Psoas muscle (tissue), 7 donors: ENCODE measurements at regions not wholly inside any gene's neighbourhood (a gene's known extent, or its start where the extent isn't known, plus 50 kb on each side); places are given as distances from the start of the nearest gene placed in this dataset.

Source experiments
- ATAC-seq, 4 donors: fragments of 200-7000 bp; cut with Tn5 transposase; one replicate each; pipeline ENCODE4 v1.9.1; 2020; ENCODE audit warnings: moderate library complexity in 3 of 4, mild to moderate bottlenecking in 2 of 4
- DNase-seq, 2 donors: peaks; one replicate each; pipeline ENCODE4 v3.0.0-alpha.2; 2020
- H3K27ac ChIP-seq: fragments of 200-600 bp; one replicate; pipeline ENCODE4 v1.8.0; 2022
- H3K27me3 ChIP-seq, 3 donors: fragments of 200-600 bp in 1 of 3; one replicate each; pipeline versions ENCODE4 v1.6.1 to v1.8.0; 2013 to 2022; ENCODE audit warnings: low read length in 2 of 3, mild to moderate bottlenecking in 2 of 3, moderate library complexity in 1 of 3; ENCODE audit not compliant: insufficient read depth in 3 of 3
- H3K36me3 ChIP-seq, 2 donors: fragments of 200-600 bp in 1 of 2; one replicate each; pipeline versions ENCODE4 v1.6.1 to v1.8.0; 2013 to 2022; ENCODE audit warnings: low read depth in 1 of 2, mild to moderate bottlenecking in 1 of 2, moderate library complexity in 1 of 2; ENCODE audit not compliant: insufficient read depth in 1 of 2
- H3K4me1 ChIP-seq: fragments of 200-600 bp; one replicate; pipeline ENCODE4 v1.8.0; 2022
- H3K4me3 ChIP-seq: fragments of 200-600 bp; one replicate; pipeline ENCODE4 v1.8.0; 2022; ENCODE audit warnings: mild to moderate bottlenecking
- H3K9me3 ChIP-seq: fragments of 200-600 bp; one replicate; pipeline ENCODE4 v1.8.0; 2022
- WGBS, 3 donors: extraction: QIAGEN DNeasy Blood & Tissue Kit; methylation state at CpG; one replicate each; pipeline versions ENCODE4 v1.1.6 to v1.1.7; 2013; 5-methylcytosine and 5-hydroxymethylcytosine counted together
- intact Hi-C, 2 donors: fragments of 100-400 bp; cut with DNase I; formaldehyde crosslinking; loops; one replicate each; pipeline versions ENCODE4 v1.11.0 to v1.14.2; 2022
- TF ChIP-seq, protein P1 (sequence below): fragments of 200-600 bp; IDR thresholded peaks from one replicate; pipeline ENCODE4 v1.8.0; 2022; ENCODE audit warnings: antibody characterized with exemption
- donor health status: healthy with polysubstance abuse.
- donor health status: DM: no; HTN: no; CAD: no; lungs with moderate emphysema.
- donor health status: Bipolar disorder and iron deficiency.
- donor health status: healthy.
- donor health status: DM: yes; HTN: yes; CAD: no.
- donor health status: DM: no; HTN: no; CAD: no.
- donor health status: DM: yes; HTN: yes; CAD: no.

DNA sequence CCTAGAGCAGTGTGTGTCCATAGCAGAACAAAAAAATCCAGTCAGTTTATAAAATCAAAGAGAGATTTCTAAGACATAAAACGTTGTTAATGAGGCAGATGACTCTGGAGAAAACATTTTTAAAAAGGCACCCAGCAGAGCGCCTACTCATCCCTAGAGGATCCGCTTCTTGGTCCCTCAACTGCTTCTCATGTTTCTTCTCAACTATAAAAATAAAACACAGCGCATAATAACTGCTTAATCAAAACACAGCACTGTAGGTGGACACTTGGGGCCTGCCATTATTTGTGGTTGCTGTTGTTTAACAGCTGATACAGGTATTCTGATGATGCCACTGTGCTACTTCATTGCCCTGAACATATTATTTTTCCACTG is 347.9 kb downstream of the FGF9 start:
- Histone ChIP-seq H3K4me3 (no peak overlapping the region), H3K9me3 (no peaks in the 10 kb centered on the region), H3K27ac (no peak overlapping the region), H3K36me3 (no peaks in the 10 kb centered on the region), H3K4me1 (no peaks in the 10 kb centered on the region), H3K27me3 (peaks cover 0 to 2% (median 0%) of the 10 kb centered on the region in 3 donors)
- TF ChIP-seq, protein P1, sequence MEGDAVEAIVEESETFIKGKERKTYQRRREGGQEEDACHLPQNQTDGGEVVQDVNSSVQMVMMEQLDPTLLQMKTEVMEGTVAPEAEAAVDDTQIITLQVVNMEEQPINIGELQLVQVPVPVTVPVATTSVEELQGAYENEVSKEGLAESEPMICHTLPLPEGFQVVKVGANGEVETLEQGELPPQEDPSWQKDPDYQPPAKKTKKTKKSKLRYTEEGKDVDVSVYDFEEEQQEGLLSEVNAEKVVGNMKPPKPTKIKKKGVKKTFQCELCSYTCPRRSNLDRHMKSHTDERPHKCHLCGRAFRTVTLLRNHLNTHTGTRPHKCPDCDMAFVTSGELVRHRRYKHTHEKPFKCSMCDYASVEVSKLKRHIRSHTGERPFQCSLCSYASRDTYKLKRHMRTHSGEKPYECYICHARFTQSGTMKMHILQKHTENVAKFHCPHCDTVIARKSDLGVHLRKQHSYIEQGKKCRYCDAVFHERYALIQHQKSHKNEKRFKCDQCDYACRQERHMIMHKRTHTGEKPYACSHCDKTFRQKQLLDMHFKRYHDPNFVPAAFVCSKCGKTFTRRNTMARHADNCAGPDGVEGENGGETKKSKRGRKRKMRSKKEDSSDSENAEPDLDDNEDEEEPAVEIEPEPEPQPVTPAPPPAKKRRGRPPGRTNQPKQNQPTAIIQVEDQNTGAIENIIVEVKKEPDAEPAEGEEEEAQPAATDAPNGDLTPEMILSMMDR, result no peak
- WGBS, 3 donors, result 83 to 87% (median 85%) methylated on average over 4 of the region's 4 CpGs
- DNase-seq (no peak), ATAC-seq (no peak)
- intact Hi-C loops, result no loop called here

DNA sequence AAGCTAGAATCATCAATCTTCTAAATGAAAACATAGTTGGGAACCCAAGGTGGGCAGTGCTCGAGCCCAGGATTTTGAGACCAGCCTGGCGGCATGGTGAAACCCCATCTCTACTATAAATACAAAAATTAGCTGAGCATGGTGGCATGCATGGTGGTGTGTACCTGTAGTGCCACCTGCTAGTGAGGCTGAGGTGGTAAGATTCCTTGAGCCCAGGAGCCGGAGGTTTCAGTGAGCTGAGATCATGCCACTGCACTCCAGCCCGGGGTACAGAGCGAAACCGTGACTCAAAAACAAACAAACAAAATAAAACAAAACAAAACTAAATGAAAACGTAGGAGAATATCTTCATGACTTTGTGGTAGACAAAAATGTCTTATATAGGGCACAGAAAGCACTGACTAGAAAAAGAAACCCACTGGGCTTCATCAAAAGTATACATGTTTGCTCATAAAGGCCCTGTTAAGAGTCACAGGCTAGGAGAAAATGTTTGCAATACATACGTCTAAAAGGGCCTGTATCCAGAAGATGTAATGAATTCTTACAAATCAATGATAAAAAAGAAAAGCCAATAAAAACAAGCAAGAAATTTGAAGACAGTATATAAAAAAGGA is 353.6 kb downstream of the FGF9 start:
- no peaks in the 10 kb centered on the region for H3K36me3 ChIP-seq
- DNase-seq (no peak), ATAC-seq (no peak)
- TF ChIP-seq, protein P1, result no peak
- intact Hi-C loops, result no loop called here
- no peak overlapping the region for H3K27ac ChIP-seq
- WGBS, 3 donors, result 83 to 88% (median 86%) methylated on average over 8 of the region's 8 CpGs
- H3K9me3 ChIP-seq, result no peaks in the 10 kb centered on the region
- no peaks in the 10 kb centered on the region for H3K4me1 ChIP-seq
- no peak overlapping the region for H3K4me3 ChIP-seq
- H3K27me3 ChIP-seq, result no peaks in the 10 kb centered on the region

DNA sequence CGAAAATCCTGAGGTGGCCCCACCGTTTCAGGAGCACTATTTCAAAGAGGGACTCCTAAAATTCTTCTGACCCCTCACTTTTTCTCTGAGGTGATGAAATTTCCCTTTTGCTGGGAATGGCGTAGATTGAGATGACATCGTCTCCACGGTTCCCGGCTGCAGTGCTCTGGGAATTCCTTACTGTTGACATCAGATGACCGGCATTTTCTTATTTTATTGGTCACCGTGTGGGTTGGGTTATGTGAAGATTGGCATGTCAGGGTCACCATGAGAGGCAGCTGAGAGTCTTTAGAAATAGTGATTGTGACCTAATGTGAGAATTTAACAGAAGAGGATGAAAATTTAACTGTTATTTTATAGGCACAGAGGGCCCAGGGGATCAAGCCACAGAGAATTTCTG is 356.7 kb downstream of the FGF9 start:
- WGBS, 3 donors, result 59 to 65% (median 65%) methylated on average over 8 of the region's 8 CpGs
- Histone ChIP-seq H3K9me3 (no peaks in the 10 kb centered on the region), H3K4me3 (no peak overlapping the region), H3K36me3 (no peaks in the 10 kb centered on the region), H3K4me1 (no peaks in the 10 kb centered on the region), H3K27me3 (no peaks in the 10 kb centered on the region), H3K27ac (no peak overlapping the region)
- DNase-seq, result no peak
- intact Hi-C loops, result no loop called here
- no peak for ATAC-seq
- TF ChIP-seq, protein P1, result no peak

DNA sequence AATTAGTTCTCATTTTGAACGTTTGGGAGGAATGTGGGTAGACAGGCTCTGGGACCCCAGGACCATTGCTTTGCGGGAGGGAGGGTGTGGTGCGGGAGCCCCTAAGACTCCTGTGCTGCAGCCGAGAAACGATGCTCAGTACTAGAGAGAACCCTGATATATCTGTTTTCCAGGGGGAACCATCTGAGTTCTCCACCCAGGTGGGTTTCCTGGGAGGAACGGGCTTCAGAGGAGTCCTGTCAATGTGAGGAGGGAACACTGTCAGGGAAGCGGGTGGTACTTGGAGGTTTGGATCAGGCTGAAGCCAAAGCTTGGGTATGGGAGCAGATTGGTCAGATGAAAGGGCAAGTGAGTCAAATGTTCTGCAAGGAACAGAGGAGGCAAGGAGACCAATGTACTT is 358.0 kb downstream of the FGF9 start:
- DNase-seq (no peak), ATAC-seq (no peak)
- no peak overlapping the region for H3K4me3 ChIP-seq
- intact Hi-C loops, result no loop called here
- H3K27ac ChIP-seq, result no peak overlapping the region
- no peaks in the 10 kb centered on the region for H3K9me3 ChIP-seq
- H3K36me3 ChIP-seq, result no peaks in the 10 kb centered on the region
- 88 to 94% (median 91%) methylated on average over 7 of the region's 7 CpGs for WGBS, 3 donors
- H3K27me3 ChIP-seq, result no peaks in the 10 kb centered on the region
- TF ChIP-seq, protein P1, result no peak
- H3K4me1 ChIP-seq, result no peaks in the 10 kb centered on the region

DNA sequence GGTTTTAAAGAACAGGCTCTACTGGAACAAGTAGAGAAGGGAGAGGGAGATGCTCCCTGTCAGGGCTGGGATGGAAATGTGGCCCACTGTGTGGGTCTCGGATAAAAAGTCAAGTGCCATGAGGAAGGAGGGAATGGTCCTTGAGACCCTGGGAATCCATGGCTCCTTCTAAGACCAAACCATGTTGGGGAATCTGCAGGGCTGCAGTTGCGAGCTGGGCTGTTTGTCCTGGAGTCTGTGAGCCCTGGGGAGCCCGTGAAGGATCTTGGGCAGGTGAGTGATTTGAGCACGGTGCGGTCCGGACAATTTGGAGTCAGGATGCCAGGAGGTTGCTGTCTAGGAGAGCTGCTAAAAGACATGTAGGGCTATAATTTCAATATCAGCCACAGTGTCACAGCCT is 359.4 kb downstream of the FGF9 start:
- 84 to 89% (median 89%) methylated on average over 6 of the region's 6 CpGs for WGBS, 3 donors
- intact Hi-C loops, result no loop called here
- Histone ChIP-seq H3K27me3 (no peaks in the 10 kb centered on the region), H3K4me1 (no peaks in the 10 kb centered on the region), H3K4me3 (no peak overlapping the region), H3K36me3 (no peaks in the 10 kb centered on the region), H3K27ac (no peak overlapping the region), H3K9me3 (no peaks in the 10 kb centered on the region)
- DNase-seq (no peak), ATAC-seq (no peak)
- TF ChIP-seq, protein P1, result no peak
